ENCODE measurements at regions not wholly inside any gene's neighbourhood (a gene's known extent, or its start where the extent isn't known, plus 50 kb on each side); places are given as distances from the start of the nearest gene placed in this dataset.

- ChIA-PET POLR2A (no interaction called here), RAD21 (ENCODE audit: unreplicated experiment) (no interaction called here), SMC1A (ENCODE audit: uncharacterized antibody, unreplicated experiment) (interaction anchor here (0.6 to 1.0 kb wide), 2 partner anchors 118 to 125 kb away, joined by 3 to 4 read pairs; no protein-coding TSS in a partner anchor), CTCF (no interaction called here)
- DNase-seq (ENCODE audit: low read depth, low spot score) (no peak), FAIRE-seq (no peak), ATAC-seq (no peak)
- intact Hi-C loops (cut with micrococcal nuclease; ENCODE audit: unreplicated experiment): no loop called here
- Histone ChIP-seq H3K4me1 (ENCODE audit: control insufficient read depth, insufficient read depth, low read length) (no peaks in the 10 kb centered on the region), H3K79me2 (ENCODE audit: control insufficient read depth, insufficient read depth, low read length) (no peaks in the 10 kb centered on the region), H4K20me1 (ENCODE audit: control insufficient read depth, insufficient read depth) (no peaks in the 10 kb centered on the region), H3K9ac (ENCODE audit: control insufficient read depth, insufficient read depth, low read length) (no peak overlapping the region), H3K9me3 (replicated peaks; ENCODE audit: control insufficient read depth, insufficient read depth, low read length) (no peaks in the 10 kb centered on the region), H3K27me3 (replicated peaks in 1 of 2; ENCODE audit: control insufficient read depth in 2 of 2, insufficient read depth in 2 of 2, low read length in 1 of 2) (no peaks in the 10 kb centered on the region; a peak in 1 of 4 replicates), H3K4me3 (no peak overlapping the region), H3K4me2 (ENCODE audit: control insufficient read depth, insufficient read depth) (no peak overlapping the region), H3K36me3 (ENCODE audit: control insufficient read depth in 2 of 2, insufficient read depth in 2 of 2, low read length in 1 of 2) (no peaks in the 10 kb centered on the region), H2AFZ (ENCODE audit: control insufficient read depth, low read depth, low read length) (no peak overlapping the region), H3K27ac (ENCODE audit: control insufficient read depth, insufficient read depth) (no peak overlapping the region)
- no peak for TF ChIP-seq ZNF217 (IDR thresholded peaks at IDR 0.05)
- TF ChIP-seq NKRF (conservative IDR thresholded peaks at IDR 0.05): no peak
- no peak for TF ChIP-seq TCF12 (IDR thresholded peaks at IDR 0.05; ENCODE audit: low read depth, low read length)
- WGBS (ENCODE audit: insufficient coverage, insufficient replicate concordance, low lambda C conversion rate, missing lambda C conversion rate): 28% methylated on average over 11 of the region's 11 CpGs
- in situ Hi-C loops (cut with MboI): no loop called here
- no TSS peak for BruUV-seq (replicated peaks)
Measured at GRCh38 chr2:225164401-225165050, 122.3 kb upstream of the DOCK10 start.

GRCh38 chr2:225158360-225158759, 116.1 kb upstream of the DOCK10 start:
- Histone ChIP-seq H2AFZ (ENCODE audit: control insufficient read depth, low read depth, low read length) (no peak overlapping the region), H3K9ac (ENCODE audit: control insufficient read depth, insufficient read depth, low read length) (no peak overlapping the region), H3K4me1 (ENCODE audit: control insufficient read depth, insufficient read depth, low read length) (no peaks in the 10 kb centered on the region), H3K79me2 (ENCODE audit: control insufficient read depth, insufficient read depth, low read length) (no peaks in the 10 kb centered on the region), H3K4me2 (ENCODE audit: control insufficient read depth, insufficient read depth) (no peak overlapping the region), H3K4me3 (no peak overlapping the region), H3K27me3 (replicated peaks in 1 of 2; ENCODE audit: control insufficient read depth in 2 of 2, insufficient read depth in 2 of 2, low read length in 1 of 2) (no peaks in the 10 kb centered on the region), H4K20me1 (ENCODE audit: control insufficient read depth, insufficient read depth) (no peaks in the 10 kb centered on the region), H3K9me3 (replicated peaks; ENCODE audit: control insufficient read depth, insufficient read depth, low read length) (no peaks in the 10 kb centered on the region), H3K36me3 (ENCODE audit: control insufficient read depth in 2 of 2, insufficient read depth in 2 of 2, low read length in 1 of 2) (no peaks in the 10 kb centered on the region), H3K27ac (ENCODE audit: control insufficient read depth, insufficient read depth) (no peak overlapping the region)
- BruUV-seq (replicated peaks): no TSS peak
- ChIA-PET RAD21 (ENCODE audit: unreplicated experiment) (no interaction called here), POLR2A (no interaction called here), SMC1A (ENCODE audit: uncharacterized antibody, unreplicated experiment) (no interaction called here), CTCF (no interaction called here)
- in situ Hi-C loops (cut with MboI) (no loop called here), intact Hi-C loops (cut with micrococcal nuclease; ENCODE audit: unreplicated experiment) (no loop called here)
- no peak for FAIRE-seq
- DNase-seq (ENCODE audit: low read depth, low spot score): no peak
- no peak for ATAC-seq
- no peak for TF ChIP-seq IRF4 (IDR thresholded peaks at IDR 0.05; ENCODE audit: low read depth, low read length)
- TF ChIP-seq CBFB (IDR thresholded peaks at IDR 0.05; ENCODE audit: low read depth): no peak
- no peak for TF ChIP-seq SRF (IDR thresholded peaks at IDR 0.05; ENCODE audit: low read depth in 2 of 2, low read length in 2 of 2)
- no peak for TF ChIP-seq MEF2B (IDR thresholded peaks at IDR 0.05; ENCODE audit: partially characterized antibody, poor library complexity, severe bottlenecking)
- no peak for TF ChIP-seq ZBTB11 (CRISPR knock-in tag; IDR thresholded peaks at IDR 0.05)
- no peak for TF ChIP-seq STAT1 (conservative IDR thresholded peaks at IDR 0.05)
- no peak for TF ChIP-seq PML (IDR thresholded peaks at IDR 0.05; ENCODE audit: low read length)
- TF ChIP-seq SIN3A (IDR thresholded peaks at IDR 0.05; ENCODE audit: low read depth, low read length): no peak
- TF ChIP-seq IKZF1 (conservative IDR thresholded peaks at IDR 0.05): no peak
- no peak for TF ChIP-seq EZH2 (IDR thresholded peaks at IDR 0.05; ENCODE audit: borderline replicate concordance, control insufficient read depth, low read depth, low read length)
- TF ChIP-seq TARDBP (IDR thresholded peaks at IDR 0.05; ENCODE audit: borderline replicate concordance): no peak
- no peak for TF ChIP-seq BRCA1 (IDR thresholded peaks at IDR 0.05; ENCODE audit: low read depth, low read length)
